ENCODE measurements at regions not wholly inside any gene's neighbourhood (a gene's known extent, or its start where the extent isn't known, plus 50 kb on each side); places are given as distances from the start of the nearest gene placed in this dataset.

- DNase-seq = no peak
These were observed 66.1 kb upstream of the FAM204A start for GRCh38 chr10:118408181-118408580.

- no peak for DNase-seq
These were observed 65.7 kb upstream of the FAM204A start for GRCh38 chr10:118407777-118408176.

- no peak for DNase-seq
These were observed 64.9 kb upstream of the FAM204A start for GRCh38 chr10:118407026-118407425.

- DNase-seq = no peak
These were observed 63.8 kb upstream of the FAM204A start for GRCh38 chr10:118405928-118406327.

DNA sequence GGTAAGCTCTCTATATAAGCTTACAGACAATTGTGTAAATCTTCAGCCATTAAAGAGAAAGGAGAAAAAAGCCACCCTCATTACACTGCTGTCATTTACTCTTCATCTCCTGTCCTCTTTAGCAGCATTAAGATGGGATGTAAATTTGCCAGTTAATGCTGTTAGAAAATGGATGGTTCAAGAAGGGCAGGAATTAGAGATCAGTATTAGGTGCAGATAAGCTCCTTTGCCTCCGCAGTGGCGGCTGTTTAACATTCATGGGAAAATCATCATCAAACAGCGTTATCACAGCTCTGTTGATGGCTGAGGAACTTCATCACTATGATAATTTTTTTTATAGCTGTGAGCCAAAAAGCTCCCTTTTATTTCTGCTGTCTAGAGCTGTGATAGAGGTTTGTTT is 61.8 kb upstream of the FAM204A start:
- DNase-seq = no peak

GRCh38 chr10:118401708-118402193 is 59.6 kb upstream of the FAM204A start:
- DNase-seq = no peak

GRCh38 chr10:118397391-118397790 is 55.3 kb upstream of the FAM204A start:
- DNase-seq = no peak

- no peak for DNase-seq
These were observed 53.8 kb upstream of the FAM204A start for GRCh38 chr10:118395947-118396346.

DNA sequence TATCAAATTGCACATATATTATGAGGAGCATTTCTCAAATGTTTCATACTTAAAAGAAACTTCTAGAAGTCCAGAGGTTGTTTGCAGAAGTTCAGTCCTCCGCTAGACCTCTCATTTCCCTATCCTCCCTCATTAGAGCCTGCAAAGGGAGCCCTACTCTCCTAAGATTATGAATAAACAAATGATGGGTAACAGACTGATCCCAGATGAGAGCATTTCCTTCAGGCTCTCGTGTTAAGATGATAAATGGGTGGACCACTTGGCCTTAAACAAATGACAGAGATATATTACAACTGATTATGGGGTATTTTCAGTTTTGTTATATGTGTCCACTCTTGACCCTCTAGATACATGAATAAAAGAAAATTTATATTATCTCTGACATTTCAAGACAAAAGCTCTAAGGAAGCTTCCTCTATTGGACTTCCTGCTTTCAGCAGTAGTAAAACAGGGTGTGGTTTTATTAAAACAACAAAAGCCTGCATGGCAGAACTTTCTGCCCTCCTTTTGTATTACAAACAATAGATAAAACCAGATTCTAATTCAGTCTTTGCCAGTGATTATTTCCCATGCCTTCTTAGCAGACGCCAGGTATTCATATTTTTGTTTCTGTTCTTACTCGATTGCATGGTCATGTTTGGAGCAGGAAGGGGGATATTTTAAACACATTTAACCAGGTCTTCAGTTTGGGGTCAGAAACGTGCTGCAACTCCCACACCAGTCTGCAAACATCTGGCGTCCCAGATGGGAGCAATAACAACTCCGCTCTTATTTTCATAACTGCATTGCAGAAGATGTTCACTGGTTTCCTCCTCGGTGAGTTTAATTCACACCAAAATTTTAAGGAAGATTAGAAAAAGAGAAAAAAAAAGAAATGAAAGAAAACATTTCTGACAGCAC is 52.4 kb upstream of the FAM204A start:
- DNase-seq = no peak

GRCh38 chr10:118392761-118393160 is 50.6 kb upstream of the FAM204A start:
- DNase-seq = no peak

Data from activated gamma-delta T cell treated with Interleukin-2 at 50 U/mL for 16 hours (primary cell).